CD4-positive, alpha-beta T cell treated with Interleukin-6 at 100 ng/mL for 8 hours (primary cell): ENCODE measurements at regions not wholly inside any gene's neighbourhood (a gene's known extent, or its start where the extent isn't known, plus 50 kb on each side); places are given as distances from the start of the nearest gene placed in this dataset.

Source experiments
- DNase-seq: peaks from one replicate; pipeline ENCODE4 v3.0.0-alpha.2; 2020; ENCODE audit warnings: mixed read lengths, low spot score

GRCh38 chr4:83722730-83723269 lies 186.9 kb downstream of the GPAT3 start:
- DNase-seq: no peak

GRCh38 chr4:83716874-83717273 lies 181.0 kb downstream of the GPAT3 start:
- DNase-seq: no peak

GRCh38 chr4:83712890-83713289 lies 177.0 kb downstream of the GPAT3 start:
- DNase-seq: no peak

DNA sequence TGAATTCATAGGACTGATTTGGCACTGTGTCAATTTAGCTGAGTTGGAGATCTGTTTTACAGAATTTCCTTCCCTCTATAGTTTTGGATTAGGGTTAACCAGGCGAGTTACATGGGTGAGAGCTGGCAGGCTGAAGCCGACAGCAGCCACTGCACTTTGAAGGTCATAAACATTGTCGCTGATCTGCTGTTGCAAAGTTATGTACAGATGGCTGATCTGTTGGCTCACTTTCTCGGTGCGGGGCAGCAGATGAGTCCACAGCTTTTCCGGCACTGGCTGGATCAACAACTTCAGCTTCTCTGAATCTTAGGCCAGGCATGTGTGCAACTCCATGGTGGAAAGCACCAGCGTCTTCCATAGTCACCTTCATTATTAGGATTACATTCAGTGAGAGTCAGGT lies 173.7 kb downstream of the GPAT3 start:
- DNase-seq: no peak

- no peak for DNase-seq
These were observed 172.7 kb downstream of the GPAT3 start for GRCh38 chr4:83708500-83709175.

DNA sequence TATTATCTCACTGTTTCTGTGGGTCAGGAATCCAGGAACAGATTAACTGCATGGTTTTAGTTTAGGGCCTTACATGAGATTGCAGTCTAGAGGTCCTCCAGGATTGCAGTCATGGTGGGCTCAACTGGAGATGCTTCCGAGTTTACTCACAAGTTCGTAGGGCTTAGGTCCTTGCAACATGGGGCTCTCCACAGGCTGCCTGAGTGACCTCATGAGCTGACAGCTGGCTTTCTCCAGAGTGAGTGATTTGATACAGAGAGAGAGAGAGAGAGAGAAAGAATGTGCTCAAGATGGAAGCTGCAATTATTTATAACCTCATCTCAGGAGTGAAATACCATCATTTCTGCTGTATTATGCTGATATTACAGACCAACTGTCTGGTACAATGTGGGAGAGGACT lies 168.9 kb downstream of the GPAT3 start:
- no peak for DNase-seq

DNA sequence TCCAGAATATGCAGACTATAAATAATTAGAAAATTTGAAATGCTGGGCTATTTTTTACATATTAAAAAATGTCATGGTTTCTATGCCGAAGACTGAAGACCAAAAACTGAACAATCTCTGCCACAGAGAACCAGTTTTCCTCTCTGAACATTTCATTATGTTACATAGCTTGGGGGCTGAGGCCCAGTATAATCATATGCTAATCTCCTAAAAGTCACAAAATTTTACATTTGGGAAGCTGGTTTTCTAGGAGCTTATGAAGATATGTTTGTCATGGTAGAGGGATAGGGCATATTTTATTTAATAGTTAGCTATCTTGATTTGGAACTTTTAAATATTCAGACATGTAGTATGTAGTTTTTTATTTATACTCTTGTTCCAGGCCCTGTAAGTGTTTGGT lies 167.8 kb downstream of the GPAT3 start:
- DNase-seq: no peak

- DNase-seq: no peak
These were observed 165.1 kb downstream of the GPAT3 start for GRCh38 chr4:83701041-83701440.

- DNase-seq: no peak
These were observed 163.4 kb downstream of the GPAT3 start for GRCh38 chr4:83699358-83699757.

- no peak for DNase-seq
These were observed 156.1 kb downstream of the GPAT3 start for GRCh38 chr4:83692028-83692427.

- DNase-seq: no peak
These were observed 150.3 kb downstream of the GPAT3 start for GRCh38 chr4:83686166-83686565.

- DNase-seq: no peak
These were observed 143.8 kb downstream of the GPAT3 start for GRCh38 chr4:83679692-83680091.

GRCh38 chr4:83679254-83679653 lies 143.3 kb downstream of the GPAT3 start:
- no peak for DNase-seq

GRCh38 chr4:83677656-83678055 lies 141.7 kb downstream of the GPAT3 start:
- no peak for DNase-seq

DNA sequence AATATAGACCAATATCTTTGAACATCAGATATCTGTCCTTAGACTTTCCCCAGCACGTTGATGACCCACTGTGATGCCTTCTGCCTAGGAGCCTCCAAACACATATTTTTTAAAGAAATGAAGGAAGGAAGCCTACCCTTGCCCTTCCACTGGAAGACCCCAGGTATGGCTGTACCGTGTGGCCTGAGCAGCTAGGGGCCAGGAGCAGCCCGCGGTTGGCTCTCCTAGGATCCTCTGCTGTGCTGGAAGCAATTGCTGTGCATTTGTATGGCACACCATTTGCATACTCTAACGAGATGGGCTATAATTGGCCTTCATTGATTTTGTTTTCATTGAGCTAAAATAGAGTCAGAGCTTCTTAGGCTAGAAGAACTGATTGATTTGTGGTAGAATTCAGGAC lies 128.8 kb downstream of the GPAT3 start:
- DNase-seq: no peak

- no peak for DNase-seq
These were observed 128.2 kb downstream of the GPAT3 start for GRCh38 chr4:83664071-83664470.

DNA sequence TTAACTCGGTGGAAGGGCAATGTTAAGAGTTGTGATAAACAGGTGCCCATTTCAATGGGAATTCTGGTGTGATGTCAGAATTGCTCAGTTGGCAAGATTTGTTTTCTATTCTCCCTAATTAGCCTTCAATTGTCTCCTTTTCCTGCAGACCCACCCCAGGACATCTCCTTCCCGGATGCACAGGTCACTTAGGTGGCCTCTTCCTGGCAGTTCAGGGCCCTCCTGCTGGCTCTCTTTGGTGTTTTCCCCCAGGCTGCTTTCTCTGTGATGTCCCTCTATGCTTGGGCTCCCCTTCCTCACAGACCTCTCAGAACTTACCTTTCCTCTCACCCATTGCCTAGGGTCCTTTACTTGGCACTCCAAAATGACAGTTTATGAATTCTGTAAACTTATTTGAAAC lies 126.3 kb downstream of the GPAT3 start:
- no peak for DNase-seq

GRCh38 chr4:83661359-83661758 lies 125.5 kb downstream of the GPAT3 start:
- DNase-seq: no peak

DNA sequence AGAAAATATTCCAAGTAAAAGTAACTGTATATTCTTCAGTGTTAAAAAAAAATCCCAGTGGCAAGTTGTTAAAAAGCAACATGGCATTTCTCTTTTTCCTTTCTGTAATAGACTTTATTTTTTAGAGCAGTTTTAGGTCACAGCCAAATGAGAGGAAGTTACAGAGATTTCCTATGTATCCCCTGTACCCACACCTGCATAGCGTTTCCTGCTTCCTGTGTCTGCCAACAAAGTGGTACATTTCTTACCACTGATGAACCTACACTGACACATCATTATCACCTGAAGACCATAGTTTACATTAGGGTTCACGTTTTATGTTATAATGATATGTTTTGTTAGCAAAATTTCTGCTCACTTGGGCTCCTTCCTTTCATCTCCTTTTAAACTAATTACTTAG lies 124.7 kb downstream of the GPAT3 start:
- peak; percentile 9 for DNase-seq

- DNase-seq: no peak
These were observed 122.9 kb downstream of the GPAT3 start for GRCh38 chr4:83658806-83659205.

DNA sequence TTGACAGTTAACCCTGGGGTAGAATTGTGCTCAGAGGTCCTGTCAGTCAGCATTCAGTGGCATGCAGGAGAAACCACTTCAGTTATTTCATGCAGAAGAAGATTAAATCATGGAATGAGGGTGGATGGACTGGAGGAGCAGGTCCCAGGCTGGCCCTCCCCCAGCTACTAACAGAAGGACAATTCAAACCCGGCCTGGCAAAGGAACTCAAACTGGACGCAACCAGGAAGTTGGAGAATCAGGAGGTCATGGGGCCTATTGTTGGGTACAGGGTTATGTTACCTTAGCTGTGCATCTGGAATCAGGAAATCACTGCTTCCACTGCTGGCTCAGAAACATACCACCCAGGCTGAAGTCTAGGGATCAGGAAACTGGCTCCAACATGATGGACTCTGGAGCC lies 121.4 kb downstream of the GPAT3 start:
- no peak for DNase-seq
